ENCODE measurements at regions not wholly inside any gene's neighbourhood (a gene's known extent, or its start where the extent isn't known, plus 50 kb on each side); places are given as distances from the start of the nearest gene placed in this dataset.

DNA sequence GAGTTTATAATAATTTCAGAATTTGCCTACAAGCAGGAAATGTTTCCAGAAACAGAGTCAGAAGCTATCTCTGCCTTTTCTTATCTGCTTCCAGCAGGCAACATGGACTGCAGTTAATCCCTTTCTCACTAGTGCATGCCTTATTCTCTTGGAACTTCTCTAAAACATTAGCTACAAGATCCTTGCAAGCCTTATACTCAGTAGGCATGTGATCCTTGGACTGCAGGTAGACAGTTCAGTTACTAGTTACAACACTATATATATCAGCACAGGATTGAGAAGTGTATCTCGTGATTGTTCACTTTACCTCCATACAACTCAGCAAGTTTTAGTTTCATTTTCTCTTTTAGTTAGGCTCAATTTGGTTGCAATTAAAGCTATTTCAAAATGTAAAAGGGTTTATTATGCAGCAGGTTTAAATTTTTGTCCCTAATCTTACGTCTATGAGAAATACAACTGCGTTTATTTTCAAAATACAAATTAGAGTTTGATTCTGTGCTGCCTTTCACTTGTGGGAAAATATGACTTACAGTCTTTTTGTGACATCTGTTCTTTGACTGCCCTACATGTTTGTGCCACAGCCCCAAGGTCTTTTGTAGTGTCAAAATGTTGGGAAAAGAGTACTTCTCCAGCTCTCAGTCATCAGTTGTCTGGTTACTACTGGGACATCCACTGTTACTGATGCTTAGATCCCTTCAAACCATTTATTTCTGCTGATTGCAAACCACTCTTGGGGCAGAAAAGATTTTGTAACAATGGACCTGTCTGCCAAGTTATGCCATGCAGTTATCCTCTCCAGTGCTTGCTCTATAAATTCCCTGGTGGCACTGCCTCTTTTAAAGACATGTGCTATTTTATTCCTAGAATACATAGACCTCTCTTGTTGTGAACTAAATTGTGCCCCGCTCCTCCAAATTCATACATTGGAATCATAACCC is 709.0 kb upstream of the FOXG1 start:
- DNase-seq = no peak

DNA sequence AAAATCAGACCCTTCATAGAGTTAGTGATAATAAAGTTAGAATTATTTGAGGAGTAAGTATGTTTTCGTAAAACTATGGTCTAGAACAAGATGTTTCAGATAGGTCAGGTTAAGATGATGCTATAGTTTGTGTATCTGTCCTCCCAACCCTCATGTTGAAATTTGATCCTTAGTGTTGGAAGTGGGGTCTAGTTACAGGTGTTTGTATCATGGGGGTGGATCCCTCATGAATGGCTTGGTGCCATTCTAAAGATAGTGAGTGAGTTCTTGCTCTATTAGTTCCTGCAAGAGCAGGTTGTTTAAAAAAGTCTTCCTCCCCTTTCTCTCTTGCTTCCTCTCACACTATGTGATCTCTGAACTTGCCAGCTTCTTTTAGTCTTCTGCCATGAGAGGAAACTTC is 707.3 kb upstream of the FOXG1 start:
- DNase-seq = no peak

DNA sequence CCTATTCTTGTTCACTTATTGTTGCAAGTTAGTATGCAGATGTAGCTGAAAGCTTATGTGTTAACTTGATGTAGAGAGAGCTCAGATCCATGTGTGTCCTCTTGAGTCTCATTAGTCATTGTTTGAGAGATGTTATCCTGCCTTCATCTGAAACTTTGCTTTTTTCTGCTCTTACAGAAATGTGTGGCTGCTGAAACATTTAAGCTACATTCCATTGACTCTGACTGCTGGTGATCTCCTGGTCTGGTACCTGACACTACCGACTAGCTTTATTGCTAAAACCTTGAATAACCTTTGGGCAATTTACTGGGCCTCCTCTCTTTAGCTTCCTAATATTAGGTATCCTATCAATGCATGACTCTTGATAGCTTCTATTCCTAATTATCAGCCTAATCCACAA is 705.6 kb upstream of the FOXG1 start:
- DNase-seq = no peak

DNA sequence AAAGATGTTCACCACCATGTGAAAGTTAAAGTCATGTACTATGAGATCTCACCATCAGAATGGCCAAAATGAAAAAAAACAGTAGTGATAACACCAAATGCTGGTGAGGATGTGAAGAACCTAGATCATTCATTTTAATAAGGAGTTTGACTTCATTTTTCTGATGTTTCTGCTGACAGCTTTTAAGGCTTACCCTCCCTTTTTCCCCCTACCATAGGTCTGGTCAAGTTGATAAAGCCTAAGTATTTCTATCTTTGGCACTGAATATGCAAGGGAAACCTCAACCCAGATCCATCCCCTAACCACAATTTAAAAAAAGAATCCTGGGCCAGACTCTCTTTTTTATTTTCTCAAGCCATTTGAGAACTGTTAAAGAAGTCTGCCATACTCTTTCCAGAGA is 689.6 kb upstream of the FOXG1 start:
- no peak for DNase-seq

DNA sequence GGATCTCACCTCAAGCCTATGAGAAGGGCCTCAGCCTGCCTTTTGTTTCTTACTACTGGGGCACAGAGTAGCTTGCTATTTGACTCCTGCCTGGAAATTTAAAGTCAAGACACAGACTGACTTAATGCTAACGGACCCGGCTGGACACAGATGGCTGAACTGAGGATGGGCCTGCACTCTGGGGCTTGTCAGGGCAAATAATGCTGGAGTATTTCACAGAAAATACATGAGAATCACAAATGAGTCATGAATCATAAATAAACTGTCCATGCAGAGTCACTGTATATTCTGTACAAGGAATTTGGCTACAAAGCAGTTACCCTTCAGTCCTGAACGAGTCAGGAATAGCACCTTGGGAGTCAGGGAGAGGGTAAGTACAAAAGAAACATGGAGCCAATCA is 683.2 kb upstream of the FOXG1 start:
- DNase-seq = no peak

DNA sequence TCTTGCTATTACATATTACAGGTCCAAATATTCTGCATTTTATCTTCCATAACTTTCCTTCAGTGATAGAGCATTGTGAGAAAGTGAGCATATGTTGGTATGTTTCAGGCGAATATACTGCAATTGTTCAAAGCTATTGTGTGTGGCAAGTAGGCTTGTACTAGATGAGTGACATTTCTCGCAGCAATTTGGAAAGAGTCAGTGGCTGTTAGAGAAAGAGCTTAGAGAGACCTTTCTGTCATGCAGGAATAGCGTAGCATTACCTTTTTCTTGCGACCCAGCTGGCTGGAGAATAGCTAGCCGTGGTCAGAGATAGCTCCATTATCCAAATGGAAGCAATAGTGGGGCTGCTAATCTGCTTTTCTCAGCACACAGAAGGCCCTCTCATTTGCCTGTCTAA is 678.5 kb upstream of the FOXG1 start:
- no peak for DNase-seq

DNA sequence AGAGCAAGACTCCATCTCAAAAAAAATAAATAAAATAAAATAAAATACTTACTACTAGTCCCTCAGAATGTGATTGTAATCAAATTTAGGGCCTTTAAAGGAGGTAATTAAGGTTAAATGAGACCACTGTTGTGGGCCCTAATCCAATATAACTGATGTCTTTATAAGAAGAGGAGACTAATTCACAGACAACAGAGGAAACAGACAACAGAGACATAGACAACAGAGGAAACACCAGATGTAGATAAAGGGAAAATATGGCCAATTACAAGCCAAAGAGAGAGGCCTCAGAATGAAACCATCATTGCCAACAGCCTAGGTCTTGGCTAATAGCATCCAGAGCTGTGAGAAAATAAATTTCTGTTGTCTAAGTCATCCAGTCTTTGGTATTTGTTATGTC is 669.0 kb upstream of the FOXG1 start:
- no peak for DNase-seq

DNA sequence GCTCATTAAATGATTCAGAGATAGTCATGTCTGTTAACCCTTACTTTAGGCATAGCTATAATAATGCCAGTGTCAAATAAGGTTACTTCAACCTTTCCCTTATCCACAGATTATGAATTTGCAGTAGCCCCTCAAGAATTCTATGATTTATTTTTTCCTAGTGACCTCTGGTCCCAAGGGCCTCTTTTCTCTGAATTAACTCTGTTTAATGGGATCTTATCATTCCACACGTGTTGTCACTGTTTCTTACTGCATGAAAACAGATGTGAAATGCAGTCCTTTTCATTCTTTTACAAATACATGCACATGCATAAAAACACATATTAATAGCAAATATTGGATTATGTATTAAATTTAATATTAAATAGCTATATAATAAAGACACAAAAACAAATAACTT is 667.7 kb upstream of the FOXG1 start:
- DNase-seq = no peak

DNA sequence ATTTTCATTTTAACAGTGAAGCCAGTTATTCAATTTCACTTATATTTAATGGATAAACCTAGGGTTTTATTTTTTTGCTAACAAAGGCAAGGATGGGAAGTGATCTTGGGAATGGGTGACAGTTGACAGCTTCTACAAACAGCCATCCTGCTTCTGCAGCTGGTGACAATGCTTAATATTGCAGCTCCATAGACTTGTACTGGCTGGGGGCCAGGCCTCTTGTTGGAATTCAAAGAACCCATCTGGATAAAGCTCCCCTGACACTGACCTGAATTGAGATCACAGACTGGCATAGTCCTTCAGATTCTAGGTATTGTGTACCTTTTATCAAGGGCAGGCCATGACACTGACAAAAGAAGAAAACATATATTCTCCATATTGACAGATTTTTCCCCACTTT is 664.6 kb upstream of the FOXG1 start:
- peak; percentile 77 for DNase-seq

DNA sequence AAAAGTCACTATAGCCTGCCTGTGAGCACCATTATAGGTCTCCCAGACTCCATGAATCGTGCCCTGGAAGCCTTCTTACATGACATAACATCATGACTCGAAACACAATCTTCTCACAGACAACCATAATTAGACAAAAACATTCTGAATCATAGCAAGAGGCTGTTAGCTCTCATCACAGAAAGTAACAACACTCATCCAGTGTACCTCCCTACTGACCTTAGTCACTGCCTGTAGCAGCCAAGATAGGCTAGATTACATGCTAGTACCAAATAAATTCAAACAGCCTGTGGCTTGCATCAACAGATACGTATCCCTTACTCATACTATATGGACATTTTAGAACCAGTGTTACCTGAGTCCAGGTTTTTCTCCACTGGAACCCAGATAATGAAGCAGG is 663.8 kb upstream of the FOXG1 start:
- peak; percentile 2 for DNase-seq

DNA sequence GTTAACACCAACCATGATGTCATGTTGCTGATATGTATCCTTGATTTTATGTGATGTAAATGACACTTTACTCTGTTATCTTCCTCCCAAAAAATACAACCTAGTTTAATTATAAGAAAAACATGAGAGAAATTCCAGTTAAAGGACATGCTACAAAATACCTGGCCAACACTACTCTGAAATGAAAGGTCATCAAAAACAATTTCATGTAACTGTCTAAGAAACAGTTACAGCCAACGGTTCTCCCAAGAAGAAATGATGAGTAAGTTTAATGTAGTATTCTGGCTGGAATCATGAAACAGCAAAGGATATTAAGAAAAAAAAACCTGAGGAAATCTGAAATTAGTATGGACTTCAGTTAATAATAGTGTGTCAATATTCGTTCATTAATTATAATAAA is 653.3 kb upstream of the FOXG1 start:
- DNase-seq = no peak

DNA sequence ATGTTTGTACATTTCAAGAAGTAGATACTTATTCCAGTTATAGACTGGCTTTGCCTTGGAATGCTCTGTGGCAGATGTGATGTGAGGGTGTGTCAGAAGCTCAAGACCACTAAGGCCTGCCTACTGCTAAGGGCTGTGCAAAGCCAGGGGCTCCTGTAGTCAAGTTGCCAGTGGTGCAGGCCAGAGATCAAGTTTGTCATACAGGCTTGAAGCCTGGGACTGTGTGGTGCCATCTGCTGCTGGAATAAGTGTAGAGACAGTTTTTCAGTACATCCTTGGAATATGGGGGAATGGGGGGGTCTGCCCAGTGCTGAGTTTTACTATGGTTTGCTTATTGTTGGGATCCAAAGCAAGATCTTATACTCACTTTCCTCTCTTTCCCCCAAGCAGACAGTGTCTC is 649.9 kb upstream of the FOXG1 start:
- no peak for DNase-seq

DNA sequence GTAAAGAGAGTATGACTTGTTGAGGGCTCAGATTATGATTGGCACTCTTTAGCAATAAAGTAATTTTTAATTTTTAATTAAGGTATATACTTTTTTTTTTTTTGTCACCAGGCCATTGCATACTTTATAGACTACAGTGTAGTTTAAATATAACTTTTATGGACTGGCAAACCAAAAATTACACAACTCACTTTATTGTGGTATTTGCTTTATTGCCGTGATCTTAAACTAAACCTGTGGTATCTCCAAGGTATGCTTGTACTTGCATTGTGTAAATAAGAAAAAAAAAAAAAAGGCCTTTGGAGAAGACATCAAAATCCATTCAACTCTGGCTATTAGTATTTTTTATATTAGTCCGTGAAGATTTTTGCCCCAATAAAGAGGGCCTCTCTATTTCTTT is 646.7 kb upstream of the FOXG1 start:
- no peak for DNase-seq

DNA sequence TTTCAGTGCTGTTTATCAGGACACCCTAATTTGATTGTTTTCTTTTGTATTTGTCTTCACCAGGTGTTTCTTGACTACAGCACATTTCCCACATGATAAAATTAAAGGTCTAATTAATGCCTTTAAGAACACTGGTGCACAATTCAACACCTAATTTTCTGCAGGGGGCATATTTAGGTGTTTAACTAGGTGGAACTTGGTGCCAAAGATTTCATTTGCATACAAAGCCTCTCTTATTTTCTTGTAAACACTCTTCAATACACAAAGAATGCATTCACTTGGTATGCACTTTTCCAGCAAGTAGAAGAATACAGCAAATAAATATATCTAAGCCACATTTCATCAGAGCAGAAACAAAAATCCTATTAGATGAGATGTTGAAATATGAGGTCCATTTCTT is 646.2 kb upstream of the FOXG1 start:
- DNase-seq = no peak

DNA sequence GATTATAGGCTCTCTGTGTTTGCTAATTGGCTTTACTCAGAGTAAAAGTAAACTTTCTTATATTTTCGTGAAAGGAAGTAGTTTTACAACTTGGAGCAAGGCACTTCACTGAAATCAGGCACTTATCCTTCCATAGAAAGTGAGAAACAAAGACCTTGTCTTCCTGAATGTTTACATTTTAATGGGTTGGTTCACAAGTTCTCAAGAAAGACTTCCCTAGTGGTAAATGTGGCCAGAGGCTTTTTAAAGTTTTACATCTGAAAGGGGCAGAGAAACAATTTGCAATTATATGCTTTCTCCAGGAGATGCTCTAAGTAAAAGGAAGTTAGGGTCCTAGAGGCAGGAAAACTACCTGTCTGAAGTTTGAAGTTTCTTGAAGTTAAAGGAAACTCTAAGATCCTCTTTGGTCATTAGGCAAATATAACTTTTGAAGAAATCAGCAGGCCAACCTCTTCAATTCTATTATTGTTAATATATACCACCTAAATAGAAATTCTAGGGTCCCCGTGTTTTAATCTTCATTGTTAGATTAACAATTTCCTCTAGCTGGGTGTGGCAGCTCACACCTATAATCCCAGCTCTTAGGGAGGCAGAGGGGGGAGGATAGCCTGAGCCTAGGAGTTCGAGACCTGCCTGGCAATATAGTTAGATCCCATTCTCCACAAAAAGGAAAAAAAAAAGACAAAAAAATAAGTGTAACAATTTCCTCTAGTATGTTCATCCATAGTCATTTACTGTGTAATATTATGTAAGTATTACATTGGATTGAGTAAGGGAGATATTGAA is 644.9 kb upstream of the FOXG1 start:
- no peak for DNase-seq

DNA sequence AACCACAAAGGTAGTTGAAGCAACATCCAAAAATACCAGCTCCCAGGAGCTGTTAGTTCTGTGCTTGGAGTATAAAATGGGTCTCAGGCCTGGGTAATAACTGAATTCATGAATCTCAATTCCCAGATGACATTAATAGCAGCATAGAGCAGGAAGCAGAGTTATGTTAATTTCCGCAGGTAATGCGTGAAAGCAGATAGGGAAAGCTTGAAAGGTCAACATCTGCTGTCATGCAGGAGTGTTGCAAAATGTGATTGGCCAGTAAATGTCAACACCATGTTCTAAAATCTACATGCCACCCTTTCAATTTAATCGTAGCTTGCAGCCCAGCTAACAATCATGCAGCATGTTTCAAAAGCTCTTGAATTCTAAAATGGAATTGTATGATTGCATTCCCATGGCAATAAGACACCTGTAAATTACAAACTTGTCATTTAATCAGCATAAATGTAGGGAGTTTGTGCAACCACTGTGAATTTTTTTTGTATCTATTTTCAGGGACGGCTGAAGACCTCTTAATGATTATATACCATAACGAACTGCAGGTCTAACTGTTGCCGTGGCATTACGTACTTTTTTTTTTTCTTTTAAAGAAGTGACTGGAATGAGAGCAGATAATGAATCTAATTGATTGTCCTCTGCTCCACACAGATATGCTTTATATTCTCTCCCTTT is 635.8 kb upstream of the FOXG1 start:
- DNase-seq = peak; percentile 69

DNA sequence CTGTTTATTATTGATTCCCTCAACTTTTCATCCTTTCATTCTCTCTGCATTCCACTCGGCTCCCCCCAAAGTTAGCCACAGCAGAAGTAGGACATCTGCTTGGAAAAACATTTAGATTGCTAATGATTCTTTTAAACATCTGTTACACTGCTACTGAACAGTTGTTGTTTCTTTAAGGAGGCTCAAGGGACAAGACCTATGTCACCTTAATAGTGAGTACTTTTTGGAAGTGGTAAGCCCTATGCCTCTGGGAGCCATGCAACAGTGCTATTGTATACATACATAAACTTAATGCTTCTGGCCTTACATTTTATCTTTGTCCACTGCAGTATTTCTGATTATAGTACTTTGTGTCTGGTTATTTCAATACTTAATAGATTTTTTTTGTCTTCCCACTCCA is 628.2 kb upstream of the FOXG1 start:
- no peak for DNase-seq

DNA sequence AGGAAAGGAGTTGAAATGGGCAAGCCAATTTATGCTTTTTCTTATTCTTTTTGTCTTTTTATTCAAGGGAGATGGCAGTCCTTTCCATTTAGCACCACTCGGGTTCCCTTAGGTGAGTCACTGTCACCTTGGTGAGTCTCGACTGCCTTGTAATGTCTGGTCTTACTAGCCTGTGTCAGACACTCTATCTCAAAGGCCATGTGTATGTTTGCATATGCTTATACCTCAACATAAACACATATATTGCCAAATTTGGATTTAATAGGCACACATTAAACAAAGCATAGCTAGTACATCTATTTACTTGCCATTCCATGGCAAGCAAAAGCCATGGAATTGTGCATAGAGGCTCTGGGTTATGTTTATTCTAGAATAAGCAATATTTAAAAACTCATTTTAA is 624.9 kb upstream of the FOXG1 start:
- no peak for DNase-seq

DNA sequence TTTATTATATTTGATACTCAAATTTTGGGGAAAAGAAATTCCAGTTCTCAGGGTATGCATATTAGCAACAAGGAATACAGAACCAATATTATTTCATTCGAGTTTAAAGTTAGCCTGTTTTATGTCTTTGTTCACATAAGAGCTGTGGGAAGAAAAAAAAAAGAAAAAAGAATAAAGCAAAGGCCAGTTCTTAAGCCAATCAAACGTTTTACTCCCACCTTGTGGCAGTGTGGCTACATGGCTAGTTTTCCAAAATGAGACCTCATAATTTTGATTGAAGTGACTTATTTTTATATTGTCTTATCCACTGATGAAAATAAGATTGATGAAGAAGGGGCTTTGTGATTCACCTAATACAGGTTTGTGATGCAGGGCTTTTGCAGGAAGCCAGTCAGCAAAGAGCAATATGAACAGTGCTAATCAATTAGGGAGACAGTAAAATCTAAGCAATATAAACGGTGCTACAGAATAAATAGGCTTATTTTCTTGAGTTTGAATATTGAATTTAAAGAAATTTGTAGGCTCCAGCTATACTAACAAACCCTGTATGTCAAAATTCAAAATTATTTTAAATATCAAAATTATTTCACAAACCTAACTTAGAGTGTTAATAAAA is 624.1 kb upstream of the FOXG1 start:
- DNase-seq = peak; percentile 28

DNA sequence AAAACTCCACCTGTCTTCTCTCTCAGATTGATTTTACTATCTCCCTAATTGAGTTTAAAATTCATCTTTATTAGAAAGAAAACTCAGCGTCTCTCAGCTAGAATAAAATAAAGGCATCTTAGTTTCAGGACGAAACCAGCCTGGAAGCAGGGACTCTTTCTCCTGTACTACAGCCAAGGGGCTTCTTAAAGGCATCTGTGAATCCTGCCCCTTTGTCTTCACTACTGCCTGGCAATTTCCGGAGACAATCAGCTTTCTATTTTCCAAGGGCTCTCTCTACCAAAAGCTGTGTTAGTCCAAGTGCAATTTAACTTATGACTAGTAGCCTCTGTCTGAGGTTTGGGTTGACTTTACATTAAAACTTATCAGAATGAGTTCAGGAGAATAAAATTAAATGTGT is 623.3 kb upstream of the FOXG1 start:
- DNase-seq = no peak

DNA sequence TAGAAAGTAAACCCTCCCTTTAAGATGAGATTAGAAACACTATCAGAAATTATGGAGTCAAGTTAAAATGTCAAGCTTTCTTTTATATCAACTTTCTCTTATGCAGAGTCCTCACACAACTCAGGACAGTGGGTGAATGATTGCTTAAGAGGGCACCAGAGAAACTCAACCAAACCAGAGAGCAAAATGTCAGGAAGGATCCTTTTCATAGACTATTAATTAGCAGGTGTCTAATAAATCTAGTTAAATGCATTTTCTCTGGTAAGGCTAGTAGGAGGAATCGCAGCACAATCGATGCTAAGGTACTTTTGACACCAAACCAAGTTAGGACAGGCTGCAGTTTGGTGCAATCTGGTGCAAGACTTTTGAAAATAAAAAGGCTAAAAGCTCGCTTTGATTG is 614.7 kb upstream of the FOXG1 start:
- DNase-seq = no peak

DNA sequence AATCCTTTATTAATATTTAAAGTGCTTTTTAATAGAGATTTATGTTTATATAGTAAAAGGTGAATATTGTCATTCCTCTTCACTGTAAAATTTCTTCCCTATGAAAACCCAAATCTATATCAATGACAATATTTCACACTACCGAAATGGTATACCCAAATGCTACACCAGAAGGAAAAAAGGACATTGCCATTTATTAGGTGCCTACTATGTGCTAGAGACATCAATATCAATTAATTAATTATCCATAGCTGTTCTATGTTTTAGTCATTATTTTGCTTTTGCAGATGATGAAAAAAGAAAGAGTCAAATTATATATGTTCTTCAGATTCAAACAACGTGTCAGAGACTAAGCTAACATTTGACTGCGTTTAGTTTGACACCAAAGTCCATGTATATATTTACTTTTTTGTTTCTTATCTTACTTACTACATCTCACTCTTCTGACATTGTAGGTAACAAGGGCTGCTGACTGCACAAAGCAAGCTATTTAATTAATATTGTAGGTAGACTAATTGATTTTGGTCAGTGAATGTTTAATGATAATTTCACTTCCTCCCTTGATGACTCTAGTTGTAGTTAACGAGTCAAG is 614.0 kb upstream of the FOXG1 start:
- no peak for DNase-seq

DNA sequence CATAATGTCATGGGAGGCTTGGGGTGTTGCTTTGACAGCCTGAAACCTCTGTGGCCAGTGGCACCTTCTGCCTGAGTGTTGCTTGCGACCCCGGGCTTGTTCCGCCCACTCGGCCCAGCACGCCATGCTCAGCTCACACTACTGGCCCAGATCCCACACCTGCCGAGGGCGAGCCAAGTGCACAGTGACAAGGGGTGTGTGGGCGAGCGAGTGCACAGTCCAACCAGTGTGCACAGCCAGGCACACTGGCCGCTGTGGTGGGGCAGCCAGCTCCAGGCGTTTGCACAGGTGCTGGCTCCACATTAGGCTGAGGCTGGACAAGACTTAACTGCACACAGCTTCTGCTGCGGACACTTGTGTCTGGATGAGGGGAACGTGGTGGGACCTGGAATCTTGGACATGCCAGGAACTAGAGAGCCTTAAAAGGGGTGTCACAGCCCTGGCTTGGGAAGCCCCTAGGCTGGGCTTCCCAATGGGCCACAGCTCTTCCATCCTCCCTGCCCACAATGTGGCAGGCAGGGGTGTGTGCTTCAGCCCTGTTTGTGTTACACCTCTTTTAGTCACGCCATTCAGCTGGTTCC is 609.2 kb upstream of the FOXG1 start:
- no peak for DNase-seq
